Heart left ventricle (tissue), 13 donors: ENCODE measurements at regions not wholly inside any gene's neighbourhood (a gene's known extent, or its start where the extent isn't known, plus 50 kb on each side); places are given as distances from the start of the nearest gene placed in this dataset.

Experiments
- POLR2A ChIP-seq, 2 donors: fragments of 450-650 bp; IDR thresholded peaks; one replicate each; pipeline ENCODE4 v1.6.1; 2017; ENCODE audit warnings: antibody characterized with exemption in 2 of 2, mild to moderate bottlenecking in 2 of 2, moderate library complexity in 2 of 2
- TF ChIP-seq, protein P1 (sequence below), 12 donors: fragments of 200-600 bp; sonication (generic) in 4 of 12; IDR thresholded peaks; one replicate each; pipeline versions ENCODE4 v1.5.0 to v1.8.0; 2018 to 2022; ENCODE audit warnings: antibody characterized with exemption in 12 of 12, mild to moderate bottlenecking in 5 of 12
- donor health status: ischemic (EF 13 %, LVEDD 7.1; RV severe dilation, severe dysfunction).
- donor health status: DM: no; HTN: yes; CAD: no.
- donor health status: DM: no; HTN: no; CAD: no.
- donor health status: ischemic (EF 25% LVEDD 6.9; RV normal size, moderate dysfunction).
- donor health status: ischemic (EF 25% LVEDD 5.7; RV mildly dilated, moderate dysfunction).
- donor health status: ischemic (EF 35%, LVEDD 5.7; RV mildly dilated, moderate dysfunction).
- donor health status: nonischemic (EF 11% LVEDD 7.7; RV severe dilation, severe dysfunction).
- donor health status: DM: yes; HTN: yes; CAD: no.
- donor health status: PGD.
- donor health status: ischemic (EF 29% LVEDD 5.4; RV normal size, mild dysfunction).
- donor health status: nonischemic (EF 23%, LVEDD 6.1; RV moderate dilation, normal function).

DNA sequence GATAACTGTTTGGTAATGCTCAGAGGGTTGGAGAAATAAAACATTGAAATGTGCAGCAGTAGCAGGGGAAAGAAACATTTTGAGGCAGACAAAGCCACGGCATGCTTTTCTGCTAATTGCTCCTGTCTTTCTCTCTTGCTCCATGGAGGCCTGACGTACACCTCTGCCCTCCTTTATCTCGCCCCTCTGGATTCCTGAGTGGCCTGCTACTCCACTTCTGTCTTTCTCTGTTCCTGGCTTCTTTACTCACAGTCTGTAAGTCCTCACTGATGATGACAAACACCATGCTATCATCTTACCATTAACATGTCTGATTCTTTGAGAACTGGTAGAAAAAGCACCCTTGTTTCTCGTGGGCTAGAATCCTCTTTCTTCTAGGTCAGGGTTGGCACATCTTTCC lies 392.9 kb downstream of the MEIS1 start:
- TF ChIP-seq, protein P1, sequence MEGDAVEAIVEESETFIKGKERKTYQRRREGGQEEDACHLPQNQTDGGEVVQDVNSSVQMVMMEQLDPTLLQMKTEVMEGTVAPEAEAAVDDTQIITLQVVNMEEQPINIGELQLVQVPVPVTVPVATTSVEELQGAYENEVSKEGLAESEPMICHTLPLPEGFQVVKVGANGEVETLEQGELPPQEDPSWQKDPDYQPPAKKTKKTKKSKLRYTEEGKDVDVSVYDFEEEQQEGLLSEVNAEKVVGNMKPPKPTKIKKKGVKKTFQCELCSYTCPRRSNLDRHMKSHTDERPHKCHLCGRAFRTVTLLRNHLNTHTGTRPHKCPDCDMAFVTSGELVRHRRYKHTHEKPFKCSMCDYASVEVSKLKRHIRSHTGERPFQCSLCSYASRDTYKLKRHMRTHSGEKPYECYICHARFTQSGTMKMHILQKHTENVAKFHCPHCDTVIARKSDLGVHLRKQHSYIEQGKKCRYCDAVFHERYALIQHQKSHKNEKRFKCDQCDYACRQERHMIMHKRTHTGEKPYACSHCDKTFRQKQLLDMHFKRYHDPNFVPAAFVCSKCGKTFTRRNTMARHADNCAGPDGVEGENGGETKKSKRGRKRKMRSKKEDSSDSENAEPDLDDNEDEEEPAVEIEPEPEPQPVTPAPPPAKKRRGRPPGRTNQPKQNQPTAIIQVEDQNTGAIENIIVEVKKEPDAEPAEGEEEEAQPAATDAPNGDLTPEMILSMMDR (IDR thresholded peaks at IDR 0.05): no peak
- TF ChIP-seq POLR2A (IDR thresholded peaks at IDR 0.05): no peak
